ENCODE measurements at regions not wholly inside any gene's neighbourhood (a gene's known extent, or its start where the extent isn't known, plus 50 kb on each side); places are given as distances from the start of the nearest gene placed in this dataset.

DNA sequence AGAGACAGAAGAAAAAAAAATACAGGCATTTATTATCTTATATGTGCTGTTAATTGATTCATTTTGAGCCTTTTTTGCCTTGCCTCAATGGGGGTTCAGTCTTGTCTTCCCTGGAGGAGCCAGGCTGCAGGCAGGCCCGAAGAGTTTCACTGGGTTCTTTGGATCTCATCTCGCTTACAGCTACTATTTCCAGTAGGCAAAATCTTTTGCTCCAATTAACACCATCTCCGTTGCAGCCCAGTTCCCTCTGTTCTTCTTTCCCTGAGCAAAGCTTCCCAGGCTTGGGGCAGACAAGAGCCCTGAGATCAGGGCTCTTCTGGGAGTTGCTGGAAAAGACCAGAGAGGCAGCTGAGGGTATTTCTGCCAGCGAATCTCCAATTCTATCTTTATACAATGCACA, 168.8 kb upstream of the CELF4 start:
- TF ChIP-seq POLR2AphosphoS5 (IDR thresholded peaks at IDR 0.05; ENCODE audit: low read depth, low read length) (no peak), SIN3A (IDR thresholded peaks at IDR 0.05; ENCODE audit: borderline replicate concordance, insufficient read depth, low read length) (no peak), REST (IDR thresholded peaks at IDR 0.05; ENCODE audit: insufficient read depth in 1 of 2, low read depth in 2 of 2, low read length in 2 of 2) (no peak), TAF1 (IDR thresholded peaks at IDR 0.05; ENCODE audit: borderline replicate concordance, insufficient read depth, low read length) (no peak)

Measured in PFSK-1 (cell line).